Neutrophil (primary cell): ENCODE measurements at regions not wholly inside any gene's neighbourhood (a gene's known extent, or its start where the extent isn't known, plus 50 kb on each side); places are given as distances from the start of the nearest gene placed in this dataset.

Source experiments
- H3K27ac ChIP-seq: fragments of 200-600 bp; sonication (generic); 2 replicates; pipeline ENCODE4 v1.5.1; 2016; ENCODE audit warnings: mild to moderate bottlenecking, moderate library complexity
- H3K27me3 ChIP-seq: fragments of 200-600 bp; sonication (generic); 2 replicates; pipeline ENCODE4 v1.6.0; 2016; ENCODE audit warnings: mild to moderate bottlenecking
- H3K36me3 ChIP-seq: fragments of 200-600 bp; sonication (generic); 2 replicates; pipeline ENCODE4 v1.5.1; 2017
- H3K4me1 ChIP-seq, 2 experiments: fragments of 200-600 bp in 1 of 2; sonication (generic) in 1 of 2; 1 replicate in 1 of 2; 2 replicates in 1 of 2; pipeline versions ENCODE4 v1.5.1 to v1.6.1; 2013 to 2016; ENCODE audit warnings: low read depth in 1 of 2, low read length in 1 of 2, mild to moderate bottlenecking in 1 of 2, moderate library complexity in 1 of 2; ENCODE audit not compliant: control insufficient read depth in 1 of 2, insufficient read depth in 1 of 2
- H3K4me3 ChIP-seq, 2 experiments: fragments of 200-600 bp in 1 of 2; sonication (generic) in 1 of 2; 1 replicate in 1 of 2; 2 replicates in 1 of 2; pipeline ENCODE4 v1.5.1; 2013 to 2016; ENCODE audit warnings: low read depth in 1 of 2, low read length in 1 of 2, mild to moderate bottlenecking in 1 of 2, moderate library complexity in 1 of 2
- H3K9me3 ChIP-seq: fragments of 200-600 bp; sonication (generic); 2 replicates; pipeline ENCODE4 v1.5.1; 2016
- CTCF ChIP-seq: fragments of 200-600 bp; sonication (generic); IDR thresholded peaks from 2 replicates; pipeline ENCODE4 v1.5.1; 2016; ENCODE audit warnings: antibody characterized with exemption

GRCh38 chr14:86373886-86374285 lies 843.9 kb downstream of the FLRT2 start:
- TF ChIP-seq CTCF, result no peak
- H3K4me1 ChIP-seq, result no peaks in the 10 kb centered on the region
- no peaks in the 10 kb centered on the region for H3K27me3 ChIP-seq
- no peak overlapping the region for H3K27ac ChIP-seq
- H3K36me3 ChIP-seq, result no peaks in the 10 kb centered on the region
- peaks cover 5% of the 10 kb centered on the region for H3K9me3 ChIP-seq
- H3K4me3 ChIP-seq, result no peak overlapping the region

GRCh38 chr14:86372402-86372801 lies 842.5 kb downstream of the FLRT2 start:
- Histone ChIP-seq H3K36me3 (no peaks in the 10 kb centered on the region), H3K4me3 (no peak overlapping the region), H3K9me3 (peaks cover 5% of the 10 kb centered on the region), H3K27ac (no peak overlapping the region), H3K4me1 (no peaks in the 10 kb centered on the region), H3K27me3 (no peaks in the 10 kb centered on the region)
- TF ChIP-seq CTCF, result no peak

- no peaks in the 10 kb centered on the region for H3K9me3 ChIP-seq
- no peaks in the 10 kb centered on the region for H3K27me3 ChIP-seq
- no peak for TF ChIP-seq CTCF
- H3K4me3 ChIP-seq, result no peak overlapping the region
- H3K4me1 ChIP-seq, result no peaks in the 10 kb centered on the region
- no peak overlapping the region for H3K27ac ChIP-seq
- H3K36me3 ChIP-seq, result no peaks in the 10 kb centered on the region
Observed at GRCh38 chr14:86364634-86365033, 834.7 kb downstream of the FLRT2 start.

- Histone ChIP-seq H3K27me3 (no peaks in the 10 kb centered on the region), H3K9me3 (no peaks in the 10 kb centered on the region), H3K4me1 (no peaks in the 10 kb centered on the region), H3K36me3 (no peaks in the 10 kb centered on the region), H3K27ac (no peak overlapping the region), H3K4me3 (no peak overlapping the region)
- TF ChIP-seq CTCF, result no peak
Observed at GRCh38 chr14:86363576-86363975, 833.6 kb downstream of the FLRT2 start.

GRCh38 chr14:86363047-86363446 lies 833.1 kb downstream of the FLRT2 start:
- no peaks in the 10 kb centered on the region for H3K4me1 ChIP-seq
- no peaks in the 10 kb centered on the region for H3K9me3 ChIP-seq
- no peaks in the 10 kb centered on the region for H3K36me3 ChIP-seq
- no peak overlapping the region for H3K27ac ChIP-seq
- no peak for TF ChIP-seq CTCF
- H3K27me3 ChIP-seq, result no peaks in the 10 kb centered on the region
- no peak overlapping the region for H3K4me3 ChIP-seq

- TF ChIP-seq CTCF, result no peak
- Histone ChIP-seq H3K4me1 (no peaks in the 10 kb centered on the region), H3K9me3 (no peaks in the 10 kb centered on the region), H3K27me3 (no peaks in the 10 kb centered on the region), H3K36me3 (no peaks in the 10 kb centered on the region), H3K27ac (no peak overlapping the region), H3K4me3 (no peak overlapping the region)
Observed at GRCh38 chr14:86357876-86358275, 827.9 kb downstream of the FLRT2 start.
